CD14-positive monocyte (primary cell): ENCODE measurements at regions not wholly inside any gene's neighbourhood (a gene's known extent, or its start where the extent isn't known, plus 50 kb on each side); places are given as distances from the start of the nearest gene placed in this dataset.

Experiments used
- DNase-seq, 3 donors: peaks; one replicate each; pipeline ENCODE4 v3.0.0-alpha.2; 2011 to 2022
- H2AFZ ChIP-seq: 2 replicates; pipeline ENCODE4 v1.6.0; 2012; ENCODE audit warnings: mild to moderate bottlenecking, low read depth, low read length, inconsistent platforms; ENCODE audit not compliant: insufficient read depth, poor library complexity, severe bottlenecking
- H3K27ac ChIP-seq, 2 donors: 1 replicate in 1 of 2; 2 replicates in 1 of 2; pipeline ENCODE4 v1.5.1; 2012 to 2013; ENCODE audit warnings: low read length in 2 of 2, control low read depth in 1 of 2, inconsistent platforms in 1 of 2, low read depth in 1 of 2, mild to moderate bottlenecking in 1 of 2
- H3K27me3 ChIP-seq, 2 donors: one replicate each; pipeline versions ENCODE4 v1.6.0 to v1.6.1; 2011 to 2013; ENCODE audit warnings: low read length in 2 of 2; ENCODE audit not compliant: control insufficient read depth in 2 of 2, insufficient read depth in 2 of 2
- H3K36me3 ChIP-seq, 2 donors: replicated peaks in 1 of 2; 1 replicate in 1 of 2; 2 replicates in 1 of 2; pipeline versions ENCODE4 v1.5.1 to v1.6.1; 2012 to 2013; ENCODE audit warnings: low read length in 2 of 2, control low read depth in 1 of 2, inconsistent platforms in 1 of 2, mild to moderate bottlenecking in 1 of 2; ENCODE audit not compliant: insufficient read depth in 2 of 2, control insufficient read depth in 1 of 2
- H3K4me1 ChIP-seq, 2 donors: 1 replicate in 1 of 2; 2 replicates in 1 of 2; pipeline versions ENCODE4 v1.5.1 to v1.6.1; 2012 to 2013; ENCODE audit warnings: low read length in 2 of 2, control low read depth in 1 of 2, inconsistent platforms in 1 of 2, mild to moderate bottlenecking in 1 of 2, moderate library complexity in 1 of 2; ENCODE audit not compliant: insufficient read depth in 2 of 2, control insufficient read depth in 1 of 2
- H3K4me2 ChIP-seq: replicated peaks from 2 replicates; pipeline ENCODE3; 2012; ENCODE audit warnings: low read length, moderate library complexity, mild to moderate bottlenecking; ENCODE audit not compliant: poor library complexity, severe bottlenecking; ENCODE audit errors: extremely low read depth
- H3K4me3 ChIP-seq, 3 experiments: fragments of 200-600 bp in 1 of 3; sonication (generic) in 1 of 3; replicated peaks in 1 of 3; 1 replicate in 2 of 3; 2 replicates in 1 of 3; pipeline ENCODE4 v1.5.1; 2011 to 2013; ENCODE audit warnings: low read length in 3 of 3, mild to moderate bottlenecking in 3 of 3, control low read depth in 2 of 3, low read depth in 2 of 3, inconsistent platforms in 1 of 3, moderate library complexity in 1 of 3
- H3K79me2 ChIP-seq: 2 replicates; pipeline ENCODE4 v1.6.0; 2012; ENCODE audit warnings: mild to moderate bottlenecking, control low read depth, inconsistent platforms, low read length, moderate library complexity; ENCODE audit not compliant: insufficient read depth
- H3K9ac ChIP-seq: 2 replicates; pipeline ENCODE4 v1.6.0; 2017; ENCODE audit warnings: low read length, mild to moderate bottlenecking; ENCODE audit not compliant: insufficient read depth, poor library complexity, severe bottlenecking
- H3K9me3 ChIP-seq, 2 donors: replicated peaks in 1 of 2; 1 replicate in 1 of 2; 2 replicates in 1 of 2; pipeline versions ENCODE4 v1.5.1 to v1.6.1; 2012 to 2013; ENCODE audit warnings: low read length in 2 of 2, control low read depth in 1 of 2; ENCODE audit not compliant: control insufficient read depth in 1 of 2, insufficient read depth in 1 of 2
- H4K20me1 ChIP-seq: 2 replicates; pipeline ENCODE4 v1.6.0; 2012; ENCODE audit warnings: mild to moderate bottlenecking, low read length, control low read depth, moderate library complexity; ENCODE audit not compliant: insufficient read depth
- H3K27ac Mint-ChIP-seq, 7 donors: one replicate each; pipeline ENCODE4 v1.8.0; 2020; ENCODE audit warnings: mild to moderate bottlenecking in 7 of 7, mixed read lengths in 7 of 7, moderate library complexity in 6 of 7, inconsistent platforms in 2 of 7
- H3K27me3 Mint-ChIP-seq, 3 donors: one replicate each; pipeline ENCODE4 v1.8.0; 2021 to 2022; ENCODE audit warnings: low read depth in 3 of 3, mild to moderate bottlenecking in 3 of 3, mixed read lengths in 3 of 3, moderate library complexity in 3 of 3, inconsistent platforms in 1 of 3
- H3K36me3 Mint-ChIP-seq, 2 donors: one replicate each; pipeline ENCODE4 v1.8.0; 2020; ENCODE audit warnings: mixed read lengths in 2 of 2, inconsistent platforms in 1 of 2, mild to moderate bottlenecking in 1 of 2
- H3K4me1 Mint-ChIP-seq: one replicate; pipeline ENCODE4 v1.8.0; 2020; ENCODE audit warnings: mild to moderate bottlenecking, mixed read lengths
- H3K4me3 Mint-ChIP-seq, 2 donors: one replicate each; pipeline ENCODE4 v1.8.0; 2020; ENCODE audit warnings: mild to moderate bottlenecking in 2 of 2, mixed read lengths in 2 of 2, moderate library complexity in 1 of 2
- H3K9me3 Mint-ChIP-seq, 7 donors: one replicate each; pipeline ENCODE4 v1.8.0; 2020 to 2022; ENCODE audit warnings: mixed read lengths in 7 of 7, mild to moderate bottlenecking in 6 of 7, moderate library complexity in 6 of 7, inconsistent platforms in 2 of 7
- CTCF ChIP-seq: fragments of 200-600 bp; IDR thresholded peaks from one replicate; pipeline ENCODE4 v1.8.0; 2022; ENCODE audit warnings: antibody characterized with exemption, mild to moderate bottlenecking
- WGBS: methylation state at CpG from one replicate; pipeline ENCODE4 v1.1.5; 2013; ENCODE audit warnings: missing lambda C conversion rate; ENCODE audit not compliant: insufficient coverage; 5-methylcytosine and 5-hydroxymethylcytosine counted together
- intact Hi-C, 2 donors: fragments of 100-400 bp; cut with micrococcal nuclease; formaldehyde crosslinking; loops; one replicate each; pipeline versions ENCODE4 v1.15.0 to v1.15.1; 2023

- Mint-ChIP-seq H3K36me3 (no peaks in the 10 kb centered on the region), H3K27me3 (peaks cover 3% of the 10 kb centered on the region in 3 donors), H3K4me3 (no peak overlapping the region), H3K27ac (no peak overlapping the region), H3K4me1 (peaks cover 15% of the 10 kb centered on the region), H3K9me3 (no peaks in the 10 kb centered on the region)
- WGBS = 83% methylated on average over 4 of the region's 5 CpGs
- H4K20me1 ChIP-seq = no peaks in the 10 kb centered on the region
- H3K4me2 ChIP-seq = no peak overlapping the region
- no peaks in the 10 kb centered on the region for H3K9me3 ChIP-seq
- H3K4me3 ChIP-seq = no peak overlapping the region
- intact Hi-C loops = no loop called here
- DNase-seq = no peak
- no peaks in the 10 kb centered on the region for H3K36me3 ChIP-seq
- H3K27me3 ChIP-seq = no peaks in the 10 kb centered on the region
- no peak overlapping the region for H2AFZ ChIP-seq
- H3K4me1 ChIP-seq = peaks cover 0 to 5% of the 10 kb centered on the region in 2 donors
- no peak overlapping the region for H3K9ac ChIP-seq
- no peak for TF ChIP-seq CTCF
- H3K27ac ChIP-seq = no peak overlapping the region
- no peaks in the 10 kb centered on the region for H3K79me2 ChIP-seq
Observed at GRCh38 chr9:698276-698675, 143.2 kb upstream of the DMRT1 start.

GRCh38 chr9:698954-699353 lies 142.5 kb upstream of the DMRT1 start:
- H3K36me3 ChIP-seq = no peaks in the 10 kb centered on the region
- no peaks in the 10 kb centered on the region for H3K9me3 ChIP-seq
- peaks cover 0 to 5% of the 10 kb centered on the region in 2 donors for H3K4me1 ChIP-seq
- Mint-ChIP-seq H3K36me3 (no peaks in the 10 kb centered on the region), H3K27ac (no peak overlapping the region), H3K27me3 (peaks cover 3% of the 10 kb centered on the region in 3 donors), H3K4me1 (peaks cover 10% of the 10 kb centered on the region), H3K4me3 (no peak overlapping the region), H3K9me3 (no peaks in the 10 kb centered on the region)
- H3K4me2 ChIP-seq = no peak overlapping the region
- TF ChIP-seq CTCF = no peak
- no peak overlapping the region for H3K4me3 ChIP-seq
- no peak overlapping the region for H2AFZ ChIP-seq
- H3K79me2 ChIP-seq = no peaks in the 10 kb centered on the region
- DNase-seq = no peak
- H4K20me1 ChIP-seq = no peaks in the 10 kb centered on the region
- intact Hi-C loops = no loop called here
- no peak overlapping the region for H3K27ac ChIP-seq
- 98% methylated on average over 4 of the region's 6 CpGs for WGBS
- no peaks in the 10 kb centered on the region for H3K27me3 ChIP-seq
- H3K9ac ChIP-seq = no peak overlapping the region
